AG04450 (cell line): ENCODE measurements at regions not wholly inside any gene's neighbourhood (a gene's known extent, or its start where the extent isn't known, plus 50 kb on each side); places are given as distances from the start of the nearest gene placed in this dataset.

Source experiments
- CTCF ChIA-PET: fragments of 300-600, 350-600 bp; formaldehyde crosslinking; extraction: SDS; loops from one replicate; lab custom pipeline; 2022; ENCODE audit warnings: antibody characterized with exemption, inconsistent platforms; lab: Charles Lee
- POLR2A ChIA-PET: fragments of 350-600 bp; formaldehyde crosslinking; extraction: SDS; loops from one replicate; lab custom pipeline; 2021; ENCODE audit warnings: antibody characterized with exemption, inconsistent platforms; lab: Yijun Ruan, JAX
- DNase-seq: peaks from one replicate; pipeline ENCODE4 v3.0.0-alpha.2; 2011; ENCODE audit warnings: low read depth, low spot score
- H3K27ac ChIP-seq: one replicate; pipeline ENCODE4 v1.5.1; 2012; ENCODE audit warnings: low read depth, low read length, control low read depth
- H3K27me3 ChIP-seq: one replicate; pipeline ENCODE4 v1.6.0; 2012; ENCODE audit warnings: low read length; ENCODE audit not compliant: control insufficient read depth, insufficient read depth
- H3K4me3 ChIP-seq: 2 replicates; pipeline ENCODE4 v1.5.1; 2011; ENCODE audit warnings: mild to moderate bottlenecking, low read depth, low read length, control low read depth
- H3K9me3 ChIP-seq: 2 replicates; pipeline ENCODE4 v1.5.1; 2012; ENCODE audit warnings: low read length; ENCODE audit not compliant: control insufficient read depth, insufficient read depth
- TF ChIP-seq, protein P1 (sequence below): IDR thresholded peaks from 2 replicates; pipeline ENCODE4 v1.5.1; 2011; ENCODE audit warnings: low read depth, low read length, control low read depth, inconsistent platforms

DNA sequence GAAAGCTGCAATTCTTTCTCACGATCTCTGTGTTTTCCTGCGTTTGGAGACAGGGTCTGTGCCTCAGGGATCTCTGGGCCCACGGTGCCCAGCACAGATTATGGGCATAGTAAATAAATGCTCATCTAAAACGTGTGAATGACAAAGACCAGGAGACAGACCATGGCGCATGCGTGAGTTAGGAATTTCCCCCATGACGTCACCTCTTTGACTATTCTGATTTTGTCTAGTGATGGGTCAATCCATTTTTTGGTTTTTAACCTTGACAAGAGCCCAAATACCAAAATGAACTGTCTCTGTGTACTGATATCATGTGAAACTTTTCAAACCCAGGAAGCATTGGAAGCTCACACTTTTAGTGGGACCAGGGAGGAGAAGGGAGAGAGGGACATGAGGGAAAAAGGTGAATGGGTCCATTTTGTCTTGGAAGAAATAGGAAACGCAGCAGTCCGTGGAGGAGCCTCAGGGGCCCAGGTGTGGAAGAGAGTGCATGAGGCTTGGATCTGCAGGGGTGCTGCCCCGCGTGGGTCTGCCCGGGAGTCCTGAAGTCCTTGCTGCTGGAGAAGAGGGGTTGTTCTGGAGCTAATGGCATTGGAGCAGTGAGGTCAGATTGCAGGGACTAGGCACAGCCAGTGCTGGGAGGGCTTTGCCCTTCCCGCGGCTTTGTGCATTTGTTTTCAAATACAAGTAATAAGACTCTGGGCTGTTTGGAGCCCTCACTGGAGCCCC lies 172.2 kb downstream of the ASB1 start:
- DNase-seq, result no peak
- CTCF ChIA-PET, result no interaction called here
- peaks cover 4% of the 10 kb centered on the region for H3K27me3 ChIP-seq
- POLR2A ChIA-PET, result no interaction called here
- H3K4me3 ChIP-seq, result no peak overlapping the region
- no peak overlapping the region for H3K27ac ChIP-seq
- H3K9me3 ChIP-seq, result no peaks in the 10 kb centered on the region; the same call in 1 of the 2 replicates
- TF ChIP-seq, protein P1, sequence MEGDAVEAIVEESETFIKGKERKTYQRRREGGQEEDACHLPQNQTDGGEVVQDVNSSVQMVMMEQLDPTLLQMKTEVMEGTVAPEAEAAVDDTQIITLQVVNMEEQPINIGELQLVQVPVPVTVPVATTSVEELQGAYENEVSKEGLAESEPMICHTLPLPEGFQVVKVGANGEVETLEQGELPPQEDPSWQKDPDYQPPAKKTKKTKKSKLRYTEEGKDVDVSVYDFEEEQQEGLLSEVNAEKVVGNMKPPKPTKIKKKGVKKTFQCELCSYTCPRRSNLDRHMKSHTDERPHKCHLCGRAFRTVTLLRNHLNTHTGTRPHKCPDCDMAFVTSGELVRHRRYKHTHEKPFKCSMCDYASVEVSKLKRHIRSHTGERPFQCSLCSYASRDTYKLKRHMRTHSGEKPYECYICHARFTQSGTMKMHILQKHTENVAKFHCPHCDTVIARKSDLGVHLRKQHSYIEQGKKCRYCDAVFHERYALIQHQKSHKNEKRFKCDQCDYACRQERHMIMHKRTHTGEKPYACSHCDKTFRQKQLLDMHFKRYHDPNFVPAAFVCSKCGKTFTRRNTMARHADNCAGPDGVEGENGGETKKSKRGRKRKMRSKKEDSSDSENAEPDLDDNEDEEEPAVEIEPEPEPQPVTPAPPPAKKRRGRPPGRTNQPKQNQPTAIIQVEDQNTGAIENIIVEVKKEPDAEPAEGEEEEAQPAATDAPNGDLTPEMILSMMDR, result no peak

DNA sequence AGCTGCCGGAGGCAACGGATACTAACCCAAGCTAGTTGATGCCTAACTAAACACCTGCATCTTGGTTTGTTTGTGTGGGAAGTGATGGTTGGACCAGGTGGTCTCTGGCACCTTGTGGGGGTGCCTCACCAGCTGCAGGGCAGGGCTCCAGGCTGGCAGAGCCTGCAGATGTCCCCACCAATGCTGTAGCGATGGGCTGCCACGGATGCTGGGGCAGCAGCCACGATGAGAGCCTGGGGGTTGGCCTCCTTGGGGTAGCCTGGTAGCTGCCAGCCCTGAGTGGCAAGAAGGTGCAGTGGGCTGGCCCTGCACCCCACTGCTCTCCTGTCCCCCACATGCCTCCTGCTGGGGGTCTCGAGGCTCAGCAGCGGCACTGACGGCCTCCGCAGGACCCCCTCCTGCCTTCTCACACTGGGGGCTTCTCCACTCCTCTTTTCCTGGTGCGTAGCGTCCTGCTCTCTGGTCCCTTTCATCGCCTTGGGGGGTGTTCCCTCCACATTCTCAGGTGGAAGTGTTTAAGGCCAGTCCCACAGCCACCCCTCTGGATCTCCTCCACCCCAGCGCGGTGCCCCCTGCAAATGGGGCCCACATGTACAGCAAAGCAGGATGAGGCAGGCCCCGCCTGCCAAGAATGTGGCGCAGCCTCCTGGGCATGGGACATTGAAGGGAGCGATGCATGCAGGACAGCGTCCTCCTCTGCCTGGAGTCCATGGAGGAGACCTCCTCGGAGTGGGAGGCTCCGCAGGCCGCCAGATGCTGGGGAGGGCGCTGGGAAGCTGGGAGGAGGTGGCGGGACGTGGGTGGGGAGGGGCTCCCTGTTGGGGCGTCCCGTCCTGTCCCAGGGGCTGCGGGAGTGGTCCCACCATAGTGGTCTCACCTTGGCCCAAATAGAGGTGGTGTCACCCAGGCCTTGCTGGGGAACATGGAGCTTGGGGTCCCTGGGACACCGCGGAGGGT lies 173.1 kb downstream of the ASB1 start:
- H3K4me3 ChIP-seq, result no peak overlapping the region
- DNase-seq, result no peak
- CTCF ChIA-PET, result no interaction called here

DNA sequence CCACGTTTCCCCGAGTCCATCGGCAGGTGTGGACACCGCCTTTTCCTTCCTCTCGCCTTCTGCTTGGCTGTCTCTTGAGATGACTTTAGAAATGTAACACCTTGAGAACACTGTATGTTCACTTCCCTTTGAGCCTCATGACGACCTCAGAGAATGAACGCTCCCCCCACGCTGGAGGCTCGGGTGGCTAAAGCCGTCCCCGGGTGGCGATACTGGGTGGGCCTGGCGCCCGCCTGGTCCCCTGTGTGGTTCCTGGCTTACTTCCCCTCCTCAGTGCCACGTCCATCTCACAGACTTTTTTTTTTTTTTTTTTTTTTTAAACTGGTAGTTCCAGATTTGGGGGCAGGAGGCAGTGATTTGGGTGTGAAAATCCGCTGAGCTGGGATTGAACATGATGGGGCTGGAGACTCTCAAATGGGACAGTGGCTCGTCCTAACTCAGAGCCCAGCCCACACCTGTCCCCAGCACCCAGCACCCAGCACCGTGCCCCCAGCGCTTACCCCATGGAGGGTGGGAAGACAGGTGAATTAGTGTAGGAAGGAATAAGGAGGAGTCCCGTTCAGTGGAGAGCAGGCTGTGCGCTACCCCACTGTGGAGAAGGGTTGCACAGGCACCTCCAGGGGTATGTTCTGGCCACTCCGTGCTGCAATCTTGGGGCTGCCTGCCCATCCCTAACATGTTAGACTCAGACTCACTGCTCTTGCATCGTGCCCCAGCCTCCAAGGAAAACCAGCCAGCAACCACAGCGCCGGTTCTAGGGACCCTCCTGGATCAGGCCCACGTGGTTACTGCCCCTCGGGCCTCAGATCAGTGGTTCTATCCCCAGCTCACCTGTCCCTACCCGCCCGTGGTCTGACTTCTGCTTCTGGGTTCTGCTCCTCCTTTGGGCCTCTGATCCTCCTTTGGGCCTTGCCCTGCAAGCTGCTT lies 174.0 kb downstream of the ASB1 start:
- Histone ChIP-seq H3K27me3 (peaks cover 4% of the 10 kb centered on the region), H3K27ac (no peak overlapping the region), H3K4me3 (no peak overlapping the region), H3K9me3 (no peaks in the 10 kb centered on the region; the same call in 1 of the 2 replicates)
- ChIA-PET POLR2A (no interaction called here), CTCF (no interaction called here)
- TF ChIP-seq, protein P1, result no peak
- no peak for DNase-seq

More for the DNA sequence above, 173.1 kb downstream of the ASB1 start:
- TF ChIP-seq, protein P1, result no peak
- Histone ChIP-seq H3K9me3 (no peaks in the 10 kb centered on the region; the same call in 1 of the 2 replicates), H3K27ac (no peak overlapping the region), H3K27me3 (peaks cover 4% of the 10 kb centered on the region)
- POLR2A ChIA-PET, result no interaction called here

DNA sequence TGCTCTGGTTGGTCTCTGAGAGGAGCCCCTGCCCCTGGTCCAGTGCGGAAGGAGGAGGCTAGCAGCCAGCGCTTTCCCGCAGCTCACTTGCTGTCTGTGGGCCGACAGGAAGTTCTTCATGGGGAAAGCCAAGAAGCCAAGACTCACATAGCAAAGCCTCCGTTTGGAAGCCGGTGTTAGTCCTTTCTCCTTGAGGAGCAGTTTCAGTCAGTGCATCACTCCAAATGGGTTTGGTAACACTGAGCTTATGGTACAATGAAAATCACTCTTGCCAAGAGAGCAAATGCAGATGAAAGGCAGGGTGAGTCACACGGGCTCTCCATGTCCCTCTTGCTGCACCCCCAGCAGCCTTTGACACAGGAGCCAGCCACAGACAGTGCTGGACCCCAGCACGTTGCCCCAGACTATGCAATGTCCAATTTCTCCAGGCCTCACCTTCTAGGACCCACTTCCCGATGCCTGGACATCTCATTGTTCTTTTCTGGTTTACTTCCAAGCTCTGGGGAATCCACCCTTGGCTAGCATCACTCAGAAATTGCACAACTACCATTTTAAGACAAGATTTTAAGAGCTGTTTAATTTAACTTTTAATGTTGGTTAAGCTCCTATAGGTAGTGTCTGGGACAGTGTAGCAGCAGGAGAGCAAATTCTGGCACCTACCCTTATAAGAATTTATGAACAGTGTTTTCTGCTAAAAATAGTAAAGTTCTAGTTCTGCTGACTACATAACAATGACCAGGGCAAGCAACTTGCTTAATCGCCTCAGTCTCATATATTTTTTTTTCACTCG lies 174.9 kb downstream of the ASB1 start:
- no peaks in the 10 kb centered on the region; the same call in 1 of the 2 replicates for H3K9me3 ChIP-seq
- DNase-seq, result no peak
- H3K4me3 ChIP-seq, result no peak overlapping the region
- CTCF ChIA-PET, result no interaction called here
- TF ChIP-seq, protein P1, result no peak
- H3K27me3 ChIP-seq, result peaks cover 4% of the 10 kb centered on the region
- no peak overlapping the region for H3K27ac ChIP-seq
- POLR2A ChIA-PET, result no interaction called here
